CD4-positive, alpha-beta T cell treated with Interleukin-15 for 4 hours (primary cell): ENCODE measurements at regions not wholly inside any gene's neighbourhood (a gene's known extent, or its start where the extent isn't known, plus 50 kb on each side); places are given as distances from the start of the nearest gene placed in this dataset.
"Not testable (repeated sequence)": the region's sequence is repeated elsewhere in the genome, so short reads cannot be mapped to it uniquely, and the experiment has no call there.

Experiments used
- DNase-seq: peaks from one replicate; pipeline ENCODE4 v3.0.0-alpha.2; 2020; ENCODE audit warnings: low spot score

GRCh38 chr10:36492590-36493515 is 632.5 kb upstream of the ANKRD30A start:
- DNase-seq = no peak

GRCh38 chr10:36491926-36492325 is 633.5 kb upstream of the ANKRD30A start:
- no peak for DNase-seq

- no peak for DNase-seq
These were observed 635.7 kb upstream of the ANKRD30A start for GRCh38 chr10:36489611-36490228.

GRCh38 chr10:36489181-36489580 is 636.2 kb upstream of the ANKRD30A start:
- DNase-seq = no peak

GRCh38 chr10:36488579-36488978 is 636.8 kb upstream of the ANKRD30A start:
- DNase-seq = no peak

- DNase-seq = no peak
These were observed 646.3 kb upstream of the ANKRD30A start for GRCh38 chr10:36479073-36479472.

GRCh38 chr10:36476399-36476798 is 649.0 kb upstream of the ANKRD30A start:
- no peak for DNase-seq

GRCh38 chr10:36475746-36476145 is 649.7 kb upstream of the ANKRD30A start:
- DNase-seq = no peak

GRCh38 chr10:36474456-36474855 is 650.9 kb upstream of the ANKRD30A start:
- no peak for DNase-seq

- DNase-seq = no peak
These were observed 652.3 kb upstream of the ANKRD30A start for GRCh38 chr10:36473122-36473521.

- no peak for DNase-seq
These were observed 655.8 kb upstream of the ANKRD30A start for GRCh38 chr10:36469585-36469984.

GRCh38 chr10:36468620-36469019 is 656.8 kb upstream of the ANKRD30A start:
- DNase-seq = no peak

GRCh38 chr10:36465604-36466379 is 659.6 kb upstream of the ANKRD30A start:
- DNase-seq = no peak

- DNase-seq = no peak
These were observed 661.1 kb upstream of the ANKRD30A start for GRCh38 chr10:36464291-36464690.

GRCh38 chr10:36463390-36463789 is 662.0 kb upstream of the ANKRD30A start:
- no peak for DNase-seq

- no peak for DNase-seq
These were observed 663.2 kb upstream of the ANKRD30A start for GRCh38 chr10:36462194-36462593.

- not testable (repeated sequence) for DNase-seq
These were observed 667.0 kb upstream of the ANKRD30A start for GRCh38 chr10:36458437-36458836.

GRCh38 chr10:36457751-36458150 is 667.6 kb upstream of the ANKRD30A start:
- DNase-seq = no peak

GRCh38 chr10:36455526-36456133 is 669.8 kb upstream of the ANKRD30A start:
- no peak for DNase-seq

- DNase-seq = no peak
These were observed 672.5 kb upstream of the ANKRD30A start for GRCh38 chr10:36452851-36453250.

- DNase-seq = no peak
These were observed 673.9 kb upstream of the ANKRD30A start for GRCh38 chr10:36451391-36451970.

GRCh38 chr10:36450380-36450779 is 675.0 kb upstream of the ANKRD30A start:
- no peak for DNase-seq
